NCI-H446 treated with DMSO at 0.1 percent for 48 hours (cell line): ENCODE measurements at regions not wholly inside any gene's neighbourhood (a gene's known extent, or its start where the extent isn't known, plus 50 kb on each side); places are given as distances from the start of the nearest gene placed in this dataset.

ENCODE experiments used
- DNase-seq: peaks from one replicate; lab custom pipeline; 2025; lab: John Stamatoyannopoulos, UW

DNA sequence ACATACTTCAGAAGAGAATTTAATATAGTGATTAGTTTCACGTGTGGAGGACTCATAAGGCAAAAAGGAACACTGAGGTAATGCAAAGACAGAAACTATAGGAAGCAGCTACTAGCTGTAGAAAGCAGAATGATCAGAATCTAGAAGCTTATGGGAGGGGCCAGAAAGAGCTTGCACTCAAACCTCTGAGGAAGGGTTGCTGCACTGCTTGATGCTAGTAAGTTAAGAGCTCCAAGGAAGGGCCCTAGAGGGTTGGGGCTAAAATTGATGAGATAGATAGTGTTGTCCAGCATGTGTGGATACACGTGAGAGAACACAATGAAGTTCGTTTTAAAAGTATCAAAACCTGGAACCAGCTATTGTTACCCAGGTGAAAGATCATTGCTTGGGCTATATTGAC lies 311.1 kb downstream of the SLC6A15 start:
- no peak for DNase-seq

- peak; percentile 21 for DNase-seq
Measured at GRCh38 chr12:84599539-84599938, 313.1 kb downstream of the SLC6A15 start.

DNA sequence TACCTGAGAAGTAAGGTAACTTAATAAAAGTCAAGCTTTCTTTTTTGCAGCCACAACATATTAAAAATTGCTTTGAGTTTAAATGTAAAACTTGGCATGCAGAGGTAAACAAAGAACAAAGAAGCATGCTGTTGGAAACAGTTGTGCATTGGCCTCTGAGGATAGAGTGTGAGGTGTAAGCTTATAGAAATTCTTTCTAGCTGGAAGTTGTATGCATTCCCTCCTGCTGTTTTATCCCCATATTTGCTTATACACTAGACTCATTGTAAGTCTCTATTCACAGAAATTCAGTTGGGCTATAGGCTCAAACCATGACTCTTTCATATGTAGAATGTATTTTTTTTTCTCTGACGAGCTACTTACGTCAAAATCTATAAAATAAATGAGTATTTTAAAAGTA lies 316.3 kb downstream of the SLC6A15 start:
- DNase-seq: no peak

DNA sequence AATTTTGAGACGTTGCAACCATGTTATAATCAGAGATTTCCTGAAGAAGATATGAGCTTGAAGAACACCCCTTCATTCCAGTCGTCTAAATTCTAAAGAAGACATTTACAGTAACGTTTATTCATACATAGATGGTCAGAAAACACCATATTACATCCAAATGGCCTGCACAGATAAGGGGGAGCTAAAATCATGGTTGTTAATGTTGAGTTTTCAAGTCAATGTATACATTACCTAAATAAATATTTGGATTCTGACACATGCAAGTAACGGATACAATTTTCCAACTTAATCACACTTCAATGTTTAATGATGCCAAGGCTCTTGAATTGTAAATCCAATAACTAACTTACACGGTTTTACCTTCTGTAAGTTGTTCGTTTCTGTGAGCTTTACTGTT lies 318.4 kb downstream of the SLC6A15 start:
- DNase-seq: no peak

DNA sequence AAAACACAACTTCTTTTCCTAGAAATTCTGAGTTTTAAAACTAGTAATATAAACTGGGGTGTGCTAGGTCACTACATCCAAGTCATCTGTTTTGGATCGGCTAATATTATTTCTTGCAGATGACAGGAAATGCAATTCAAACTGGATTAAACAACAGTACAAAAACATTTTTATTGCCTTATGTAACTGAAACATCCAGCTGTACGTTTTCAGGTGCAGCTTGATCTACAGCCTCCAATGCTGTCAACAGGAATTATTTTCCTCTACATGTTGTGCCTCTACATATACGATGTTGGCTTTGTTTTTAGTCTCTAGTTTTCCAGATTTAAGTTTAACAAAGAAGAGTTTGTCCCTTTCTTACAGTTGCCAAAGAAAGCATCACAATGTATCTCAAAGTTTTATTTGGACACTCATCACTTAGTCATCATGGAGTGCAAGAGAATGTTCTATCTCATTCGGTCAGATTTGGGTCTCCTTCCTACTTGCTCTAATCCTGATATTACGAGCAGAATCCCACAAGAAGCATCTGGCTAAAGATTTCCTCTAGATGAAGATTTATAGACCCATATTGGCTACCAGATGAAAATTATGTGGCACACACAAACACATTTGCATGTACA lies 326.7 kb downstream of the SLC6A15 start:
- DNase-seq: no peak

GRCh38 chr12:84572196-84572595 lies 340.4 kb downstream of the SLC6A15 start:
- no peak for DNase-seq

- DNase-seq: no peak
Measured at GRCh38 chr12:84562331-84562730, 350.3 kb downstream of the SLC6A15 start.

DNA sequence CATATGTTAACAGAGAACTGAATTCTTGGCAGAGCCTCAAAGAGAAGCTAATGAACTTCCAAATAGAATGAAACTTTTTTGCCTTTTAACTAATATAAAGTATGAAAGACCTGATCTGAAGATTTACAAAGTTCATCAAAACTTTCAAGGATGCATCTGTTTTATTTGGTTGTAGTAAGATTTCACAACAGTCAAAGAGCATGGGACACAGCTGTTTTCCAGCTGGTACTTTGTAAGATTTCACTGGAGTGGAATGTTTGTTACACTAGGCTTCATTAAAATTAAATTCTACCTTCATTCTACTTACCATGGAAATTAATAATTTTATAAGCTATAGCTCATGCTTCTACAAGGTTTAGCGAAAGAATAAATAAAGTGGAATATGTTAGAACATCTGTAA lies 351.2 kb downstream of the SLC6A15 start:
- DNase-seq: no peak

DNA sequence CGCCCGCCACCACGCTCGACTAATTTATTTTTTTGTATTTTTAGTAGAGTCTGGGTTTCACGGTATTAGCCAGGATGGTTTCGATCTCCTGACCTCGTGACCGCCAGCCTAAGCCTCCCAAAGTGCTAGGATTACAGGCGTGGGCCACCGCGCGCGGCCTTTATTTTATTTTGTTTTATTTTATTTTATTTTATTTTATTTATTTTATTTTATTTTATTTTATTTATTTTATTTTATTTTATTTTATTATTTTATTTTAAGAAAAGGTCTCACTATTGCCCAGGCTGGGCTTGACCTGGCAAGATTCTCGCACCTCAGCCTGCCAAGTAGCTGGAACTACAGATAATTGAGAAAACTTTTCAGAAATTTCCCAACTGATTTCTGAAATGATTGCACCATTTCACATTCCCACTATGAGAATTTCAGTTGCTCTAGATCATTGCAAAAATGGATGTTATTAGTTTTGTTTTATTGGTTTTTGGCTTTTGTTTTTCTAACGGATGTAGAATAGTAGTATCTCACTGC lies 358.3 kb downstream of the SLC6A15 start:
- DNase-seq: no peak

- no peak for DNase-seq
Measured at GRCh38 chr12:84553331-84554117, 359.1 kb downstream of the SLC6A15 start.

- DNase-seq: no peak
Measured at GRCh38 chr12:84551373-84551772, 361.2 kb downstream of the SLC6A15 start.

DNA sequence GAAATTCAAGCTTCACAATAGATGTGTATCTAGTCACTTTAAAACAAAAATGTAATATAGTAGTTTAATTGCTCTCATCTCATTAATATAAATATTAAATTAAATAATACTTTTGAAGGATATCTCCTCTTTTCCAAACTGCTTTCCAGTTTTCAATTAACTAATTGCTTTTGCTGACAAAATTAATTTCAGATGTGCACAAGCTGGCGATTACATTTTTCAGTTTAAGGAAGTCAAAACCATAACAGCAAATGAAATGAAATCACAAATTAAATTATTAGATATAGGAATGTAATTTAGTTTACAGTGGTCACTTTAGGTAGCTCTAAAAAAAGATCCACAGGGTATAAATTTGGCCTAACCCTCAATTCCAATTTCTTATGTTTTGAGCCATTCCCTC lies 362.1 kb downstream of the SLC6A15 start:
- no peak for DNase-seq

DNA sequence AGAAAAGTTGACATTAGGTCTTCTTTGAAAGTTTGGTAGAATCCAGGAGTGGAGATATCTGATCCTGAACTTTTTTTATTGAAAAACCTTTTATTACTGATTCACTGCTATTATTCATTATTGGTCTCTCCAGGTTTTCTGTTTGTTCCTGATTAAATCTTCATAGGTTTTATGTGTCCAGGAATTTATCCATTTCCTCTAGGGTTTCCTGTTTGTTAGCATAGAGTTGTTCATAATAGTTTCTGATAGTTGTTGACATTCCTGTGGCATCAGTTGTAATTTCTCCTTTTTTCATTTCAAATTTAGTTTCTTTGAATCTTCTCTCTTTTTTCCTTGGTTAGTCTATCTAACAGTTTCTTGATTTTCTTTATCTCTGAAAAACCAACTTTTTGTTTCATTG lies 370.3 kb downstream of the SLC6A15 start:
- DNase-seq: no peak

GRCh38 chr12:84537666-84538065 lies 374.9 kb downstream of the SLC6A15 start:
- DNase-seq: no peak

GRCh38 chr12:84512751-84513150 lies 399.8 kb downstream of the SLC6A15 start:
- no peak for DNase-seq

GRCh38 chr12:84508851-84509260 lies 403.7 kb downstream of the SLC6A15 start:
- DNase-seq: peak; percentile 77

DNA sequence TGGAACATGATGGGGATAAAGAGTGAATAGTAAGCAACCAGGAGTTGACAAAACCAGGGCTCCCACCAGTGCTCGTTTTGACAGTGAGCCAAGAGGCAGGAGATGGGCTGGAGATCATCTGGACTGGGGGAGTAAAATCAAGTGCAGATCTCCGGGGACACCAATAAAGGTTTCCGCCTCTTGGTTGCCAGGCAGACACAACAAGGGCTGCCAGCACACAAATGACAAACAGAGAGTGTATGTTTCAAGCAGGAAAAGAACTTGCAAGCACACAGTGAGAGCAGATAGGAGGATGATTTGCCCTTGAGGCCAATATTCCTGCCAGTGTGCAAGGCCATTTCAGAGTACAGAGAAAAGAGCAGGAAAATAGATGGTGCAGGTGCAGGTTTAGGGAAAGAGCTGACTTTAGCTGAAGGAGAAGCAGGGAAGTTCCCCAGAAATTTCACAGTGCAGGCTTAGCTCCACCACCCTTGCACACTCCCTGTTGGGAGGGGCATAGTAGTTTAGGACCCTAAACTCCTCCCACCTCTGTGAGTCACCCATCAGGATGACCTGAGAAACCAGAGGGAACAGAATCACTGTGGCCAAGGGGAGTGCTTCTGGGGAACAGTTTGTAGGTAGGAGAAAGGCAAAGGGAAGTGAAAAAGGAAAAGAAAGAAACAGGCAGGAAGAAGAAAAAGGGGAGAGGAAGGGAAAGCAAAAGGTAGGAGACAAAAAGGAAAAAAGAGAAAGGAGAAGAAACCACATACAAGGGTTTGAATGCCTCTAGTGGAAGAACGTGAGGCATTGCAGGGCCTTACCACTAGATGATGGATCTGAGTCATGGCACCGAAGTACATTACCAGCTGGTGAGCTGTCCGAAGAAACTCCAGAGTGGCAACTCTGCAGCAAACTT lies 404.4 kb downstream of the SLC6A15 start:
- DNase-seq: peak; percentile 83

DNA sequence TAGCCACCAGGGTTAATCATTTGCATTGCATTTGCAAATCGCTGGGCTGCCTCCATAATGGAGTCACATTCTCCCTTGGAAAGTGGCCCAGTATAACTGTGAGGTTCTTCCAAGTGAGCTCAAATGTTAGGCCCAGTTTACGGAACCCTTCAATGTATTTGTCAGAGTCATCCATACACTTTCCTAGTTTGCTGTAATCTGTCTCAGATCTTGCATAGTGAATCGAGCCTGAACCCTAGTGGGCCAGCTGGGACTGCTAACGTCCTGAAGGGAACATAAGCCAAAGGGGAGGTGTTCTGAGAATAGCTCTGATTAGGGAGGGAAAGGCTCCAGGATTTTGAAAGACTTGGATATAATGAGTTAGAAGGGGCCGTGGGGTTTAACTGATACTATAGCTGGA lies 406.3 kb downstream of the SLC6A15 start:
- DNase-seq: no peak

DNA sequence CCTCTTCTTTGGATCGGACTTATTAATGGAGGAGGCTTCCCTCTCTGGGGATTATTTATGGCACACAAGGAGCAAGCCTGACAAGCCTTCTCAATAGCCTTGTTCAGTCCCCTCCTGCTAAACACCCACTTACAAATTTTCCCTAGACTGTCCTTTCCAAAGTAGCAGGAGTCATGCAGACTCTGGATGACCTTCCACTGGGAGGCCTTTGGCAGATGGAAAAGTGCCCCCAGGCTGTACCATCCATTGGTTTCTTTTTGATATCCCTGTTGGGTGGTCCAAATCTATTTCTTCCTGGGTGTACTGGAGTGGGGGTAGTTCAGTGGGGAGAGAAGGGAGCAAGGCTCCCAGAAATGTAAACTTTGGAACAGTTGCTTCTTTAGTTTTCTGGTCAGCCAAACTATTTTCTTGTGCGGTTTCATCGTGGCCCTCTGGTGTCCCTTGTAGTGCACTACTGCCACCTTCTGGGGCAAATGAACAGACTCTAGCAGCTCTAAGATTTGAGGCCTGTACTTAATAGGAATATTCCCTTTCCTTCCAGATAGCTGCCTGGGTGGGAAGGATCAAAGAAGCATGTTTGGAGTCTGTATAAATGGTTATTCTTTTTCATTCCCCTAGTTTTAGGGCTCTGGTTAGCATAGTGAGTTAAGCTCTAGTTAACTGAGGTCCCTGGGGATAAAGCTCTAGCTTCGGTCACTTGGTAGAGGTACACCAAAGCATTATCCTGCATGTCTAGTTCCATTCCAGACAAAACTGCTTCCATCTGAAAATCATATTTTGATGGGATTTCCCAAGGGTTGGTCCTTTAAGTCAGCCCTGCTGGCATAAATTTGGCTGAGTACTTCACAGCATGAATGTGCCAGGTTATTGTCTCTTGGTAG lies 409.5 kb downstream of the SLC6A15 start:
- peak; percentile 16 for DNase-seq

DNA sequence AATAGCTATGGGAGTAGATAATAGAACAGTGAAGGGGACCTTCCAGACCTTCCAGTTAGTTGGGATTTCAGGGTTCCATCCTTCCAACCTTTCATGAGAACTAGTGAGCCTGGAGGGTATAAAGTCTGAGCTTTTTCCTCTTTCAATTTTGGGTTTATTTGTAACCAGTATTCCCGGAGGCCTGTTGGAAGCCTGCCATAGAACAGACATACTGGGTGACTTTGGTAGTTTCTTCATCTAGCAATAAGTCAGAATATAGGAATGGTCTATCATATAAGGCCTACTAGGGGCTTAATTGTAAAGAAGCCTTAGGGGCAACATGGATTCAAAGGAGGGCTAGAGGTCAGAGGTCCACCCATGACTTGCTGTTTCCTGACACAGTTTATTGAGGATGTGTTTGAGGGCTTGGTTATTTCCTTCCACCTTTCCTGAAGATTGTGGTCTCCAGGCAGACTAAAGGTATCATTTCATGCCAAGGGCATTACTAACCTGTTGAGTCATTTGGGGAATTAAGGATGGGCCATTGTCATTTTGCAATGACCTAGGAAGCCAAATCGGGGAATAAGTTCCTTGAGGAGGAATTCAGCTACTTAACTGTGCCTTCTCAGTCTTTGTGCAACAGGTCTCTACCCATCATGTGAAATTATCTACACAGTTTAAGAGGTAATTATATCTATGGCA lies 410.3 kb downstream of the SLC6A15 start:
- DNase-seq: no peak

DNA sequence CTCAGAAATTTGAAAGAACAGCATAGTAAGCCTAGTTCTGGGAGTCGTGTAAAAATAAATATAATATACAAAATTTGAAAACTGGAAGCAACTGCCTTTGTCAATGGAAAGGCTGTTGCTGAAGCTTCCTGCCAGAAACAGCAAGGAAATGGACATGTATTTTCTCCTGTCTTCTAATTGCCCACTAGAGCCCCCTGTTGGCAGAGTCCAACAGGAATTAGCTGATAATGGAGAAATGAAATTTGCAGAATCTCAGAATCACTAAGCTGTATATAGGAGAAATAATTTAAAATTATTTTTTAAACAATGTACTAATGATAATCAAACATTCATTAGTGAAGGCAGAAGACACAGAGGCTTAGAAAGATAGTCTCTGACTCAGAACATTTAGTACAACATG lies 414.8 kb downstream of the SLC6A15 start:
- peak; percentile 3 for DNase-seq
